ENCODE measurements at regions not wholly inside any gene's neighbourhood (a gene's known extent, or its start where the extent isn't known, plus 50 kb on each side); places are given as distances from the start of the nearest gene placed in this dataset.
A peak's percentile ranks its signal among the peaks of the same experiment; 100 is the strongest.
"Not testable (repeated sequence)": the region's sequence is repeated elsewhere in the genome, so short reads cannot be mapped to it uniquely, and the experiment has no call there.

- H3K36me3 Mint-ChIP-seq (ENCODE audit: low read depth): no peaks in the 10 kb centered on the region
- intact Hi-C loops (cut with micrococcal nuclease): no loop called here
- DNase-seq: no peak
- no peak overlapping the region for H3K27ac Mint-ChIP-seq
- no peaks in the 10 kb centered on the region for H3K9me3 Mint-ChIP-seq
- no peak overlapping the region for H3K4me3 Mint-ChIP-seq
- H3K4me1 Mint-ChIP-seq: no peaks in the 10 kb centered on the region
- H3K27me3 Mint-ChIP-seq: peaks cover 3% of the 10 kb centered on the region
Measured at GRCh38 chr16:24624102-24624501, 84.7 kb downstream of the RBBP6 start.

- Mint-ChIP-seq H3K36me3 (ENCODE audit: low read depth) (no peaks in the 10 kb centered on the region), H3K4me1 (no peaks in the 10 kb centered on the region), H3K27me3 (peaks cover 4% of the 10 kb centered on the region), H3K27ac (no peak overlapping the region), H3K9me3 (no peaks in the 10 kb centered on the region), H3K4me3 (no peak overlapping the region)
- intact Hi-C loops (cut with micrococcal nuclease): no loop called here
- no peak for DNase-seq
Measured at GRCh38 chr16:24626256-24626655, 86.9 kb downstream of the RBBP6 start.

GRCh38 chr16:24634919-24635318 is 94.5 kb upstream of the TNRC6A start:
- intact Hi-C loops (cut with micrococcal nuclease): no loop called here
- Mint-ChIP-seq H3K27me3 (peaks cover 4% of the 10 kb centered on the region), H3K36me3 (ENCODE audit: low read depth) (no peaks in the 10 kb centered on the region), H3K27ac (no peak overlapping the region), H3K9me3 (no peaks in the 10 kb centered on the region), H3K4me3 (no peak overlapping the region), H3K4me1 (no peaks in the 10 kb centered on the region)
- no peak for DNase-seq

GRCh38 chr16:24635900-24636610 is 93.4 kb upstream of the TNRC6A start:
- no peaks in the 10 kb centered on the region for H3K27me3 Mint-ChIP-seq

GRCh38 chr16:24639769-24640168 is 89.7 kb upstream of the TNRC6A start:
- Mint-ChIP-seq H3K9me3 (no peaks in the 10 kb centered on the region), H3K27me3 (peaks cover 3% of the 10 kb centered on the region), H3K4me3 (no peak overlapping the region), H3K27ac (no peak overlapping the region), H3K4me1 (no peaks in the 10 kb centered on the region), H3K36me3 (ENCODE audit: low read depth) (no peaks in the 10 kb centered on the region)
- DNase-seq: no peak
- intact Hi-C loops (cut with micrococcal nuclease): no loop called here

More at GRCh38 chr16:24635900-24636610, 93.4 kb upstream of the TNRC6A start:
- Mint-ChIP-seq H3K36me3 (ENCODE audit: low read depth) (no peaks in the 10 kb centered on the region), H3K27ac (no peak overlapping the region), H3K4me1 (no peaks in the 10 kb centered on the region), H3K9me3 (no peaks in the 10 kb centered on the region), H3K4me3 (no peak overlapping the region)
- DNase-seq: no peak
- intact Hi-C loops (cut with micrococcal nuclease): no loop called here

- Mint-ChIP-seq H3K36me3 (ENCODE audit: low read depth) (no peaks in the 10 kb centered on the region), H3K4me3 (no peak overlapping the region), H3K4me1 (no peaks in the 10 kb centered on the region), H3K9me3 (no peaks in the 10 kb centered on the region), H3K27ac (no peak overlapping the region), H3K27me3 (peaks cover 3% of the 10 kb centered on the region)
- intact Hi-C loops (cut with micrococcal nuclease): no loop called here
- no peak for DNase-seq
Measured at GRCh38 chr16:24643489-24643888, 86.0 kb upstream of the TNRC6A start.

GRCh38 chr16:24645739-24646645 is 83.5 kb upstream of the TNRC6A start:
- intact Hi-C loops (cut with micrococcal nuclease): no loop called here
- H3K4me3 Mint-ChIP-seq: no peak overlapping the region
- no peaks in the 10 kb centered on the region for H3K9me3 Mint-ChIP-seq

GRCh38 chr16:24646646-24646995 is 82.8 kb upstream of the TNRC6A start:
- intact Hi-C loops (cut with micrococcal nuclease): no loop called here
- DNase-seq: no peak
- Mint-ChIP-seq H3K27me3 (peaks cover 3% of the 10 kb centered on the region), H3K27ac (no peak overlapping the region), H3K9me3 (no peaks in the 10 kb centered on the region), H3K4me1 (no peaks in the 10 kb centered on the region), H3K4me3 (no peak overlapping the region), H3K36me3 (ENCODE audit: low read depth) (no peaks in the 10 kb centered on the region)

More at GRCh38 chr16:24645739-24646645, 83.5 kb upstream of the TNRC6A start:
- Mint-ChIP-seq H3K36me3 (ENCODE audit: low read depth) (no peaks in the 10 kb centered on the region), H3K27ac (no peak overlapping the region), H3K27me3 (peaks cover 3% of the 10 kb centered on the region), H3K4me1 (no peaks in the 10 kb centered on the region)
- no peak for DNase-seq

- Mint-ChIP-seq H3K36me3 (ENCODE audit: low read depth) (no peaks in the 10 kb centered on the region), H3K4me3 (no peak overlapping the region), H3K9me3 (no peaks in the 10 kb centered on the region), H3K4me1 (no peaks in the 10 kb centered on the region), H3K27me3 (no peaks in the 10 kb centered on the region), H3K27ac (no peak overlapping the region)
- DNase-seq: no peak
- intact Hi-C loops (cut with micrococcal nuclease): no loop called here
Measured at GRCh38 chr16:24652209-24652712, 77.2 kb upstream of the TNRC6A start.

GRCh38 chr16:24652803-24653202 is 76.6 kb upstream of the TNRC6A start:
- H3K4me3 Mint-ChIP-seq: no peak overlapping the region
- no peaks in the 10 kb centered on the region for H3K27me3 Mint-ChIP-seq
- H3K4me1 Mint-ChIP-seq: no peaks in the 10 kb centered on the region
- intact Hi-C loops (cut with micrococcal nuclease): no loop called here
- no peaks in the 10 kb centered on the region for H3K36me3 Mint-ChIP-seq (ENCODE audit: low read depth)
- no peaks in the 10 kb centered on the region for H3K9me3 Mint-ChIP-seq
- no peak for DNase-seq
- no peak overlapping the region for H3K27ac Mint-ChIP-seq

GRCh38 chr16:24653725-24654124 is 75.7 kb upstream of the TNRC6A start:
- intact Hi-C loops (cut with micrococcal nuclease): no loop called here
- H3K4me3 Mint-ChIP-seq: no peak overlapping the region
- H3K27ac Mint-ChIP-seq: no peak overlapping the region
- H3K36me3 Mint-ChIP-seq (ENCODE audit: low read depth): no peaks in the 10 kb centered on the region
- no peaks in the 10 kb centered on the region for H3K27me3 Mint-ChIP-seq
- DNase-seq: no peak
- H3K9me3 Mint-ChIP-seq: no peaks in the 10 kb centered on the region
- H3K4me1 Mint-ChIP-seq: no peaks in the 10 kb centered on the region

- H3K9me3 Mint-ChIP-seq; DNase-seq; H3K36me3 Mint-ChIP-seq (ENCODE audit: low read depth); H3K27me3 Mint-ChIP-seq; intact Hi-C loops (cut with micrococcal nuclease); H3K4me3 Mint-ChIP-seq: not testable (repeated sequence)
- peak overlapping the region; percentile 57 for H3K27ac Mint-ChIP-seq
- H3K4me1 Mint-ChIP-seq: peaks cover 45% of the 10 kb centered on the region
Measured at GRCh38 chr16:24665942-24666341, 63.5 kb upstream of the TNRC6A start.

- DNase-seq: no peak
- intact Hi-C loops (cut with micrococcal nuclease): no loop called here
- peaks cover 2% of the 10 kb centered on the region for H3K36me3 Mint-ChIP-seq (ENCODE audit: low read depth)
- H3K4me3 Mint-ChIP-seq: no peak overlapping the region
- no peaks in the 10 kb centered on the region for H3K9me3 Mint-ChIP-seq
- H3K27ac Mint-ChIP-seq: peak overlapping the region; percentile 37
- H3K4me1 Mint-ChIP-seq: peaks cover 44% of the 10 kb centered on the region
- H3K27me3 Mint-ChIP-seq: peaks cover 6% of the 10 kb centered on the region
Measured at GRCh38 chr16:24667244-24667764, 62.1 kb upstream of the TNRC6A start.

- Mint-ChIP-seq H3K27ac (peak overlapping the region; percentile 93), H3K4me1 (peaks cover 32% of the 10 kb centered on the region)
Measured at GRCh38 chr16:24668481-24669061, 60.9 kb upstream of the TNRC6A start.

More at GRCh38 chr16:24668481-24669061, 60.9 kb upstream of the TNRC6A start:
- H3K27me3 Mint-ChIP-seq: peaks cover 6% of the 10 kb centered on the region
- DNase-seq: peak; percentile 58
- H3K9me3 Mint-ChIP-seq: no peaks in the 10 kb centered on the region
- no peaks in the 10 kb centered on the region for H3K36me3 Mint-ChIP-seq (ENCODE audit: low read depth)
- peak overlapping the region; percentile 71 for H3K4me3 Mint-ChIP-seq
- intact Hi-C loops (cut with micrococcal nuclease): loop anchor here (1.0 to 2.0 kb wide), 2 partner anchors 54 to 128 kb away; no protein-coding TSS in a partner anchor
